ENCODE measurements at regions not wholly inside any gene's neighbourhood (a gene's known extent, or its start where the extent isn't known, plus 50 kb on each side); places are given as distances from the start of the nearest gene placed in this dataset.

GRCh38 chr1:181396811-181397210 lies 86.5 kb upstream of the CACNA1E start:
- TF ChIP-seq EP300 (IDR thresholded peaks at IDR 0.05) (no peak), POLR2A (IDR thresholded peaks at IDR 0.05) (no peak), CTCF (IDR thresholded peaks at IDR 0.05) (no peak)
- 89 to 100% methylated on average over 1 of the region's 1 CpG for WGBS, 2 donors
- no peaks in the 10 kb centered on the region for H3K4me1 ChIP-seq
- no peak overlapping the region for H3K27ac ChIP-seq
- H3K4me3 ChIP-seq = no peak overlapping the region
- DNase-seq (ENCODE audit: low spot score in 2 of 2) = no peak
- no peaks in the 10 kb centered on the region for H3K36me3 ChIP-seq
- no peaks in the 10 kb centered on the region for H3K27me3 ChIP-seq
- H3K9me3 ChIP-seq = no peaks in the 10 kb centered on the region

- no peak for TF ChIP-seq EP300 (IDR thresholded peaks at IDR 0.05)
- TF ChIP-seq POLR2A (IDR thresholded peaks at IDR 0.05) = no peak
- TF ChIP-seq CTCF (IDR thresholded peaks at IDR 0.05) = no peak
- WGBS, 2 donors = 40 to 47% methylated on average over 3 of the region's 3 CpGs
- Histone ChIP-seq H3K27me3 (no peaks in the 10 kb centered on the region), H3K4me1 (no peaks in the 10 kb centered on the region), H3K27ac (no peak overlapping the region), H3K4me3 (no peak overlapping the region), H3K36me3 (no peaks in the 10 kb centered on the region), H3K9me3 (no peaks in the 10 kb centered on the region)
- no peak for DNase-seq (ENCODE audit: low spot score in 2 of 2)
These were observed 85.5 kb upstream of the CACNA1E start for GRCh38 chr1:181397845-181398244.

- H3K9me3 ChIP-seq = no peaks in the 10 kb centered on the region
- TF ChIP-seq EP300 (IDR thresholded peaks at IDR 0.05) = no peak
- no peak for TF ChIP-seq POLR2A (IDR thresholded peaks at IDR 0.05)
- TF ChIP-seq CTCF (IDR thresholded peaks at IDR 0.05) = no peak
- DNase-seq (ENCODE audit: low spot score in 2 of 2) = no peak
- no peaks in the 10 kb centered on the region for H3K27me3 ChIP-seq
- H3K27ac ChIP-seq = no peak overlapping the region
- H3K4me1 ChIP-seq = no peaks in the 10 kb centered on the region
- 82 to 87% methylated on average over 4 of the region's 4 CpGs for WGBS, 2 donors
- H3K36me3 ChIP-seq = no peaks in the 10 kb centered on the region
- H3K4me3 ChIP-seq = no peak overlapping the region
These were observed 84.8 kb upstream of the CACNA1E start for GRCh38 chr1:181398544-181398943.

- no peak for DNase-seq (ENCODE audit: low spot score in 2 of 2)
- Histone ChIP-seq H3K4me1 (no peaks in the 10 kb centered on the region), H3K27ac (no peak overlapping the region), H3K27me3 (no peaks in the 10 kb centered on the region), H3K4me3 (no peak overlapping the region), H3K9me3 (no peaks in the 10 kb centered on the region), H3K36me3 (no peaks in the 10 kb centered on the region)
- 67 to 82% methylated on average over 2 of the region's 2 CpGs for WGBS, 2 donors
- TF ChIP-seq CTCF (IDR thresholded peaks at IDR 0.05) = no peak
- TF ChIP-seq POLR2A (IDR thresholded peaks at IDR 0.05) = no peak
- TF ChIP-seq EP300 (IDR thresholded peaks at IDR 0.05) = no peak
These were observed 77.7 kb upstream of the CACNA1E start for GRCh38 chr1:181405584-181405983.

GRCh38 chr1:181406989-181407388 lies 76.3 kb upstream of the CACNA1E start:
- WGBS, 2 donors = 89 to 96% methylated on average over 2 of the region's 2 CpGs
- Histone ChIP-seq H3K4me1 (no peaks in the 10 kb centered on the region), H3K9me3 (no peaks in the 10 kb centered on the region), H3K36me3 (no peaks in the 10 kb centered on the region), H3K4me3 (no peak overlapping the region), H3K27ac (no peak overlapping the region), H3K27me3 (no peaks in the 10 kb centered on the region)
- no peak for DNase-seq (ENCODE audit: low spot score in 2 of 2)
- TF ChIP-seq EP300 (IDR thresholded peaks at IDR 0.05) = no peak
- no peak for TF ChIP-seq CTCF (IDR thresholded peaks at IDR 0.05)
- no peak for TF ChIP-seq POLR2A (IDR thresholded peaks at IDR 0.05)

Measured in tibial nerve (tissue), 4 donors.